GM12891 (cell line): ENCODE measurements at regions not wholly inside any gene's neighbourhood (a gene's known extent, or its start where the extent isn't known, plus 50 kb on each side); places are given as distances from the start of the nearest gene placed in this dataset.
A peak's percentile ranks its signal among the peaks of the same experiment; 100 is the strongest.
"Not testable (repeated sequence)": the region's sequence is repeated elsewhere in the genome, so short reads cannot be mapped to it uniquely, and the experiment has no call there.

ENCODE experiments used
- DNase-seq: peaks from one replicate; pipeline ENCODE4 v3.0.0; 2011; ENCODE audit warnings: low spot score; ENCODE audit not compliant: insufficient read length
- FAIRE-seq: peaks from 2 replicates; lab custom pipeline; 2011; peaks lifted over from hg19 to GRCh38; lab: Jason Lieb, UNC
- PAX5 ChIP-seq: IDR thresholded peaks from 2 replicates; pipeline ENCODE4 v1.6.1; 2011; ENCODE audit warnings: low read length, moderate library complexity, mild to moderate bottlenecking; ENCODE audit not compliant: insufficient read depth, severe bottlenecking
- POLR2A ChIP-seq: IDR thresholded peaks from 2 replicates; pipeline ENCODE4 v1.6.1; 2011; ENCODE audit warnings: low read depth, low read length, control low read depth
- POLR2AphosphoS5 ChIP-seq: IDR thresholded peaks from 2 replicates; pipeline ENCODE4 v1.6.1; 2011; ENCODE audit warnings: low read depth, low read length, control low read depth
- POU2F2 ChIP-seq: IDR thresholded peaks from 2 replicates; pipeline ENCODE4 v1.6.1; 2011; ENCODE audit warnings: low read depth, mild to moderate bottlenecking, control low read depth, low read length, moderate library complexity
- SPI1 ChIP-seq: IDR thresholded peaks from 2 replicates; pipeline ENCODE4 v1.6.1; 2011; ENCODE audit warnings: low read depth, low read length, control low read depth
- TAF1 ChIP-seq: IDR thresholded peaks from 2 replicates; pipeline ENCODE4 v1.6.1; 2011; ENCODE audit warnings: low read depth, low read length, control low read depth

- FAIRE-seq (no peak), DNase-seq (no peak)
- TF ChIP-seq PAX5: no peak
- no peak for TF ChIP-seq TAF1
- no peak for TF ChIP-seq SPI1
- no peak for TF ChIP-seq POU2F2
- no peak for TF ChIP-seq POLR2AphosphoS5
- TF ChIP-seq POLR2A: no peak
Measured at GRCh38 chr10:90018819-90019218, 317.4 kb downstream of the KIF20B start.

GRCh38 chr10:90020506-90020905 lies 319.1 kb downstream of the KIF20B start:
- DNase-seq: no peak
- no peak for FAIRE-seq
- TF ChIP-seq SPI1: no peak
- TF ChIP-seq PAX5: no peak
- no peak for TF ChIP-seq POU2F2
- TF ChIP-seq POLR2AphosphoS5: no peak
- no peak for TF ChIP-seq TAF1
- no peak for TF ChIP-seq POLR2A

- no peak for TF ChIP-seq POLR2AphosphoS5
- no peak for TF ChIP-seq POLR2A
- no peak for TF ChIP-seq PAX5
- TF ChIP-seq TAF1: no peak
- TF ChIP-seq SPI1: no peak
- TF ChIP-seq POU2F2: no peak
- DNase-seq: no peak
- no peak for FAIRE-seq
Measured at GRCh38 chr10:90023950-90024349, 322.6 kb downstream of the KIF20B start.

- FAIRE-seq (no peak), DNase-seq (no peak)
- TF ChIP-seq POU2F2 (no peak), PAX5 (no peak), TAF1 (no peak), POLR2AphosphoS5 (no peak), SPI1 (no peak), POLR2A (no peak)
Measured at GRCh38 chr10:90028312-90028711, 326.9 kb downstream of the KIF20B start.

- no peak for FAIRE-seq
- TF ChIP-seq SPI1: no peak
- TF ChIP-seq POLR2A: no peak
- TF ChIP-seq POU2F2: no peak
- DNase-seq: no peak
Measured at GRCh38 chr10:90031776-90032175, 330.4 kb downstream of the KIF20B start.

- no peak for FAIRE-seq
- TF ChIP-seq POLR2AphosphoS5: no peak
- DNase-seq: no peak
Measured at GRCh38 chr10:90032519-90032918, 331.1 kb downstream of the KIF20B start.

- not testable (repeated sequence) for FAIRE-seq, DNase-seq
Measured at GRCh38 chr10:90034862-90035261, 333.5 kb downstream of the KIF20B start.

- DNase-seq: no peak
- no peak for FAIRE-seq
- no peak for TF ChIP-seq POLR2AphosphoS5
- no peak for TF ChIP-seq POLR2A
- no peak for TF ChIP-seq POU2F2
- TF ChIP-seq SPI1: no peak
- no peak for TF ChIP-seq TAF1
- TF ChIP-seq PAX5: no peak
Measured at GRCh38 chr10:90041585-90041984, 340.2 kb downstream of the KIF20B start.

GRCh38 chr10:90042075-90042474 lies 340.7 kb downstream of the KIF20B start:
- TF ChIP-seq POLR2AphosphoS5: no peak
- TF ChIP-seq PAX5: no peak
- no peak for TF ChIP-seq POLR2A
- no peak for TF ChIP-seq TAF1
- TF ChIP-seq POU2F2: no peak
- no peak for TF ChIP-seq SPI1
- DNase-seq (no peak), FAIRE-seq (no peak)

GRCh38 chr10:90047243-90047729 lies 345.9 kb downstream of the KIF20B start:
- FAIRE-seq (peak; percentile 94), DNase-seq (no peak)
- TF ChIP-seq TAF1 (no peak), SPI1 (peak; percentile 93), POU2F2 (no peak), POLR2A (no peak)

- TF ChIP-seq POLR2AphosphoS5: no peak
- no peak for TF ChIP-seq TAF1
- TF ChIP-seq POU2F2: no peak
- TF ChIP-seq PAX5: no peak
- peak; percentile 45 for FAIRE-seq
Measured at GRCh38 chr10:90051053-90051452, 349.7 kb downstream of the KIF20B start.

More at GRCh38 chr10:90051053-90051452, 349.7 kb downstream of the KIF20B start:
- no peak for DNase-seq
